ENCODE measurements at regions not wholly inside any gene's neighbourhood (a gene's known extent, or its start where the extent isn't known, plus 50 kb on each side); places are given as distances from the start of the nearest gene placed in this dataset.

DNA sequence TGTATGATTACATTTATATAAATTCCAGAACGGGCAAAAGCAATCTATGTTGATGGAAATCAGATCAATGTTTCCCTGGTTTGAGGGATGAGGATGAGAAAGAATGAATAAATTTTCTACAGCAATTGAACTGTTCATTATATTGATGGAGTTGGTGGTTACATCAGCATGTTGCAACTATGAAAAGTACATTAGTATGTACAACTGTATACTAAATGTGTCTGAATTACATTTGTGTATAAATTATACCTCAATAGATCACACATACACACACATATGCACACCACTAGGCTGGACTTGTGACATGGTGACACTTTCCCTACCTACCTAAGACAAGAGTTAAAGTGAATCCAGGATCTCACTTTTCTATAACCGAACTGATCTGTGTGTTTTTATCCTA is 608.0 kb downstream of the CDH11 start:
- Histone ChIP-seq H3K4me3 (no peak overlapping the region), H3K27ac (no peak overlapping the region), H3K9me3 (no peaks in the 10 kb centered on the region), H3K4me1 (no peaks in the 10 kb centered on the region), H3K36me3 (no peaks in the 10 kb centered on the region), H3K27me3 (no peaks in the 10 kb centered on the region)
- intact Hi-C loops (cut with DNase I), result no loop called here
- no peak for DNase-seq
- 78 to 83% methylated on average over 2 of the region's 2 CpGs for WGBS, 2 donors
- TF ChIP-seq POLR2AphosphoS5 (IDR thresholded peaks at IDR 0.05) (no peak), EP300 (IDR thresholded peaks at IDR 0.05) (no peak), POLR2A (IDR thresholded peaks at IDR 0.05) (no peak)
- TF ChIP-seq, protein P1, sequence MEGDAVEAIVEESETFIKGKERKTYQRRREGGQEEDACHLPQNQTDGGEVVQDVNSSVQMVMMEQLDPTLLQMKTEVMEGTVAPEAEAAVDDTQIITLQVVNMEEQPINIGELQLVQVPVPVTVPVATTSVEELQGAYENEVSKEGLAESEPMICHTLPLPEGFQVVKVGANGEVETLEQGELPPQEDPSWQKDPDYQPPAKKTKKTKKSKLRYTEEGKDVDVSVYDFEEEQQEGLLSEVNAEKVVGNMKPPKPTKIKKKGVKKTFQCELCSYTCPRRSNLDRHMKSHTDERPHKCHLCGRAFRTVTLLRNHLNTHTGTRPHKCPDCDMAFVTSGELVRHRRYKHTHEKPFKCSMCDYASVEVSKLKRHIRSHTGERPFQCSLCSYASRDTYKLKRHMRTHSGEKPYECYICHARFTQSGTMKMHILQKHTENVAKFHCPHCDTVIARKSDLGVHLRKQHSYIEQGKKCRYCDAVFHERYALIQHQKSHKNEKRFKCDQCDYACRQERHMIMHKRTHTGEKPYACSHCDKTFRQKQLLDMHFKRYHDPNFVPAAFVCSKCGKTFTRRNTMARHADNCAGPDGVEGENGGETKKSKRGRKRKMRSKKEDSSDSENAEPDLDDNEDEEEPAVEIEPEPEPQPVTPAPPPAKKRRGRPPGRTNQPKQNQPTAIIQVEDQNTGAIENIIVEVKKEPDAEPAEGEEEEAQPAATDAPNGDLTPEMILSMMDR (IDR thresholded peaks at IDR 0.05), result no peak

DNA sequence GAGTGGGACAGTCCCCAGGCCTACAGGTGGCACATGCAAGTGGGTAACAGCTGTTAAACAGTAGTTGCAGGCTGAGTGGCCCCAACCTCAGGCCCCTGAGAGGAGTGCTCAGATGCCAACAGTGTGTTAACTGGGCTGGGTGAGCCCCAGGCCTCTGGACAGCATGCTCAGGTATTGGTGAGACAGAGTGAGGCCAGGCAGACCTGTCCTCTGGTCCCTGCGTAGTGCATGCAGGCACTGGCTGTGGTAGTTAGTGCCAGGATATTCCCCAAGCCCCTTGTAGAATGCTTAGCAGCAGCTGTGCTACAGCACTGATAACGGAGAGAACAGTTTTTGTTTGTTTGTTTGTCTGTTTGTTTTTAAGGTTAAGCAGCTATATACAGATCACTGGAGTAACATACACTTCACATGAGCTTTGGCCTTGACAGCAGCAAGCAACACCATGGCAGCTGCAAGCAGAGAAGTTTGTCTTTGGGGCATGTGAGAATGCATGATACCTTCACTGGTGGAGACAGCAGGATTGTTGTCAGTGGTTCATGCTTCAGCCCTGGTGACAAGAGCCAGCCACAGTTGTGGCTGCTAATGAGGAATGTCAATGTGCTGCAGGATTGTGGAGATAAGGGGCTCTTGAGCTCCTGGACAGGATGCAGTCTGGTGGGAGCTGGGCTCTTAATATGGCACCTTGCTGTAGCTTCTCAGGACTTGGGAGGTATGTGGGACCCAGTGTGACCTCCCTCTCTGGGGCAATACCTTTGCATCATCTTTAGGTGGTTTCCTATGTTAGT is 614.4 kb downstream of the CDH11 start:
- Histone ChIP-seq H3K9me3 (peaks cover 0 to 2% (median 0%) of the 10 kb centered on the region in 4 donors), H3K27ac (no peak overlapping the region), H3K27me3 (no peaks in the 10 kb centered on the region), H3K36me3 (no peaks in the 10 kb centered on the region), H3K4me1 (no peaks in the 10 kb centered on the region), H3K4me3 (no peak overlapping the region)
- no peak for DNase-seq
- intact Hi-C loops (cut with DNase I), result no loop called here
- TF ChIP-seq, protein P1 (IDR thresholded peaks at IDR 0.05), result no peak
- TF ChIP-seq POLR2A (IDR thresholded peaks at IDR 0.05), result no peak
- no peak for TF ChIP-seq POLR2AphosphoS5 (IDR thresholded peaks at IDR 0.05)
- TF ChIP-seq EP300 (IDR thresholded peaks at IDR 0.05), result no peak
- WGBS, 2 donors, result 77 to 89% methylated on average over 2 of the region's 2 CpGs

- intact Hi-C loops (cut with DNase I), result no loop called here
- no peaks in the 10 kb centered on the region for H3K9me3 ChIP-seq
- TF ChIP-seq POLR2A (IDR thresholded peaks at IDR 0.05) (no peak), EP300 (IDR thresholded peaks at IDR 0.05) (no peak), POLR2AphosphoS5 (IDR thresholded peaks at IDR 0.05) (no peak)
- TF ChIP-seq, protein P1 (IDR thresholded peaks at IDR 0.05), result no peak
- H3K4me3 ChIP-seq, result no peak overlapping the region
- no peaks in the 10 kb centered on the region for H3K4me1 ChIP-seq
- no peak overlapping the region for H3K27ac ChIP-seq
- no peaks in the 10 kb centered on the region for H3K27me3 ChIP-seq
- DNase-seq, result no peak
- 85 to 91% methylated on average over 1 of the region's 1 CpG for WGBS, 2 donors
- H3K36me3 ChIP-seq, result no peaks in the 10 kb centered on the region
These were observed 622.7 kb downstream of the CDH11 start for GRCh38 chr16:64499211-64499610.

DNA sequence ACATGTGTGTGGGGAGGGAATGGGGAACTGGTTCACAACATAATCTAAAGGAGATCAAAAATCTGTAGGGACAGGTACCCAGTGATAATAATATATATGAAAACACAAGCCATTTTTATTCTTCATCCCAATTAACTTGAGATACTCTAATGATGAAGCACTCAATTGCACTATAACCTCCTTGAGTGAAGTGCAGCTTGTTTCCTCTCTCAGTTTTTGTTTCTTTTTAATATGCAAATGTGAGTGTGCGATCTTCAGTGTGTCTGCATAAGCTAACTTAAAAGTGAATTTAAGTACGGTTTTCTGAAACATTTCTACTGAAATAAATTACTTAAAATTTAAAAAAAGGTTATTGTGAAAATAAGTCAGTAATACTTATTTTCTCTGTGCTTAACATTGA is 623.5 kb downstream of the CDH11 start:
- intact Hi-C loops (cut with DNase I), result no loop called here
- H3K4me3 ChIP-seq, result no peak overlapping the region
- H3K27ac ChIP-seq, result no peak overlapping the region
- WGBS, 2 donors, result 83 to 89% methylated on average over 2 of the region's 2 CpGs
- no peak for TF ChIP-seq POLR2A (IDR thresholded peaks at IDR 0.05)
- TF ChIP-seq POLR2AphosphoS5 (IDR thresholded peaks at IDR 0.05), result no peak
- no peak for TF ChIP-seq EP300 (IDR thresholded peaks at IDR 0.05)
- TF ChIP-seq, protein P1 (IDR thresholded peaks at IDR 0.05), result no peak
- no peaks in the 10 kb centered on the region for H3K27me3 ChIP-seq
- no peak for DNase-seq
- H3K9me3 ChIP-seq, result no peaks in the 10 kb centered on the region
- H3K36me3 ChIP-seq, result no peaks in the 10 kb centered on the region
- H3K4me1 ChIP-seq, result no peaks in the 10 kb centered on the region

DNA sequence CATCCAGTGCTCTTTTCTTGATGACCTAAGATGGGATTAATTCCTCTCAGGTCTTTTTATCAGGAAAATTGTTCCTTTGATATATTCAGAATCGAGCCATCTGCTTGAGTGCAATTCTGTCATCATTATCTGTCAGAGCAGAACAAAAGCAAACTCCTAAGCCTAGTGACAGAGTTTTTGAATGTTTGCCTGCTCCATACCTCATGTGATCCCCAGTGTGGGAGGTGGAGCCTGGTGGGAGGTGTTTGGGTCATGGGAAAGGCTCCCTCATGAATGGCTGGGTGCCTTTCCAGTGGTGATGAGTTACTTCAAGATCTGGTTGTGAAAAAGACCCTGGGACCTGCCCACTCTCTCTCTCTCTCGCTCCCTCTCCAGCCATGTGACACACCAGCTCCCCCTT is 628.2 kb downstream of the CDH11 start:
- no peak for DNase-seq
- H3K27ac ChIP-seq, result no peak overlapping the region
- TF ChIP-seq, protein P1 (IDR thresholded peaks at IDR 0.05), result no peak
- TF ChIP-seq POLR2A (IDR thresholded peaks at IDR 0.05) (no peak), POLR2AphosphoS5 (IDR thresholded peaks at IDR 0.05) (no peak), EP300 (IDR thresholded peaks at IDR 0.05) (no peak)
- intact Hi-C loops (cut with DNase I), result no loop called here
- no peaks in the 10 kb centered on the region for H3K4me1 ChIP-seq
- H3K9me3 ChIP-seq, result no peaks in the 10 kb centered on the region
- H3K36me3 ChIP-seq, result no peaks in the 10 kb centered on the region
- H3K27me3 ChIP-seq, result no peaks in the 10 kb centered on the region
- no peak overlapping the region for H3K4me3 ChIP-seq
- WGBS, 2 donors, result 49 to 63% methylated on average over 2 of the region's 2 CpGs
